ENCODE measurements at regions not wholly inside any gene's neighbourhood (a gene's known extent, or its start where the extent isn't known, plus 50 kb on each side); places are given as distances from the start of the nearest gene placed in this dataset.
"Not testable (repeated sequence)": the region's sequence is repeated elsewhere in the genome, so short reads cannot be mapped to it uniquely, and the experiment has no call there.

DNA sequence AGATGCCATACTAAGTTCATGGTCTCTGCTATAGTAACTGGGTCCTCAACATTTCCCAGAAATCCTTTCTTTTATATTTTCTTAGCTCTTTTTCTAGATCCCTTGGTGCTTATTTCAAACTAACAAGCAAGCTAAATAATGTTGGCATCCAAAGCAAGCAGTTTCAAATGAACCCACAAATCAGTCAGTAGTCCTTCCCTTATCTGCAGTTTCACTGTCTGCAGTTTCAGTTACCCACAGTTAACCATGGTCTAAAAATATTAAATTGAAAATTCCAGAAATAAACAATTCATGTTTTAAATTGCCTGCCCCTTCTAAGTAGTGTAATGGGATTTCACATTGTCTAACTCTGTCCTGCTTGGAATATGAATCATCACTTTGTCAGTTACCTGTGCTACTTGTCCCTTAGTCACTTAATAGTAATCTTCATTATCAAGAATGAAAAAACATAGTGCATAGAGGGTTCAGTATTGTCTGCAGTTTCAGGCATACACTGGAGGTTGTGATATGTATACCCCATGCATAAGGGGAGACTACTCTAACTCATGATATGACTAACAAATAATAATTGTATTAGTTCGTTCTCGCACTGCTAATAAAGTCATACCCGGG, 633.7 kb downstream of the MECOM start:
- in situ Hi-C loops (cut with MboI; ENCODE audit: low sequenced_read_pairs), result no loop called here

DNA sequence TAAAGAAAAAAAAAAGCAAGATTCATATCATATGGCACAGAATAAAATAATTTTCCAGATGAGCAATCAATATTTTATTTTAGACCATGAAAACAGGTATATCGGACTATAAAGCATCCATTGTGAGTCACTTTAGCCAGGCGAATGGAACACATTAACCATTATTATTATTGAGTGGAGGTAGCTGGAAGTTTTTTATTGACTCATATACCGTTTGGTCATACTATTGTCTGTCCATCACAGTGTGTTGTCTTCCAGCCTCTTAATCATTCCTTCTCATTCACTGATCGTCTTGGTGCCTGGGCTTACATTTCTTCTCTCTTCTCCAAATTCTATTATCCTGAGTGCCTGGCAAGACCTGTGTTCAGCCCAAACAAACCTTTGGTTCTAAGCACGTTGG, 634.8 kb downstream of the MECOM start:
- in situ Hi-C loops (cut with MboI; ENCODE audit: low sequenced_read_pairs), result no loop called here

DNA sequence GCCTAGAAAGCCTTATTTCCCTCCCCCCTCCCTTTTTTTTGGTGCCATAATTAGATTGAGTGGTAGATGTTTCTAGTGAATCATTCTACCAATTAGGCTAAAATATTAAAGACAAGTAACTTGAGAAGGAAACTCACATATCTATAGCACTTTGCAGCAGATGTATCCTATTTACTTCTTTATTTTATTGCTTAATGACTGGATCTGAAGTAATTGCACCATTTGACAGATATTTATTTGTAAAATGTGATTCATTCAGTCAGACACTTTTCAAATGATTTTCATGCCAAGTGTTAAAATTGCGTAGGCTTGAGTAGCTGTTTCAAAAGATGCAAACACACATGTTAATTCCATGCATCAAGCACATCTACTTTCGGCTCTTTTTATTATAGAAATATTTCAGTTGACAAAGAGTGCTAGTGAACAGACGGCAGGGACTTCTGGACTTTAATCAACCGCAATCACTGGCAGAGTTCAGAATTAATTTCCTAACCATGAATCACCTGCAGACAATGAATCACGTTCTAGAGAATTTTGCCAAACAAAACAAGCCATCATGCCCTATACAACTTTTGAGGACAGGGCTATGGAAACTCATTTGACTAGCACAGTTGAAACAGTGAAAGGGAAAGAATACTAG, 636.8 kb downstream of the MECOM start:
- in situ Hi-C loops (cut with MboI; ENCODE audit: low sequenced_read_pairs), result no loop called here

DNA sequence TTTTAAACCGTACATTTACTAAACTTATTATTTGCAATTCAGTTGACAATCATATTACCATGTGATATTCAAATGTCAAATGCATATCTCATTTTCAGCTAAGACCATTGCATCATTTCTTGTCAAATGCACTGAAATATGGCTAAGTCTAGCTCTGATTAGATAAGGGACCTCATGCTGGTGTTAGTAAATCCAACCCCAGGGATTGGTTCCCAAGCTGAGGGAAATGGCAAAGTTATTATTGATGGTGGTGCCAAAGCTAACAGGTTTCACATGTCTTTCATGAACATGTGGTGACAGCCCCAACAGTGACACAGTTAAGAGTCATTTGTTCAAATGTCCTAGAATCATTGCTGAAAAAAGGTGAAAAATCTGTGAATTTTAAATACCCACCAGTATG, 641.1 kb downstream of the MECOM start:
- in situ Hi-C loops (cut with MboI; ENCODE audit: low sequenced_read_pairs), result no loop called here

DNA sequence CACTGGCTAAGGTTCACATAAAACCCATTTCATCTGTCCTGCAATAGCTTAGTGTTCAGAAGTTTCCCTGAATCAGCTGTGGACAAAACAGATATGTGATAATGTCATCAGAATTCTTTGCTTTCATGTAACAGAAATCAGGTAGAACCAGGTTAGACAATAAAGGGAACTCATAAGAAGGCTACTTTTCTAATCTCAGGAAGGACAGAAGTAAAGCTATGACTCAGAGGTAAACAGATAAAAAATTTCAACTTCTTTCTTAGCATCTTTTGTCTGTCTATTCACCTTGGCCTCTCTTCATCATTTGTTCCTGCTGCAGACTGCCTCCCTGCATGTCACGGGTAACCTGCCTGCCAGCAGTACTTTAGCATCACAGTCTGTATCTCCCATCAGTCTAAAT, 643.1 kb downstream of the MECOM start:
- in situ Hi-C loops (cut with MboI; ENCODE audit: low sequenced_read_pairs), result no loop called here

DNA sequence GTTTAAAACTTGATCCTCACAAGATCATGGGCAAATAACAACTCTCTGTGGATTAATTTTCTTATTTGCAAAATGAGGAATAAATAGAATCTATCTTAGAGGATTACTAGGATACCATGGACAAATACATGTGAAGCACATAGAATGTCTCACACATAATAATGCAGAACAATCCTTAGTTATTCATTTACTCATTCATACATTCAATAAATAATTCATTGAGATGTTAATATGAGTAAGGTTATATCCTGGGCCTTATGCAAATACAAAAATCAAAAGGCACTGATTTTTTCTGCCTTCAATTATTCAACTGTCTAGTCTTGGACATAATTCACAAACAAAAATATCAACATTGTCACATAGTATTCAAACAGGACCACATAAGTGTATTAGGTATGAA, 654.1 kb downstream of the MECOM start:
- in situ Hi-C loops (cut with MboI; ENCODE audit: low sequenced_read_pairs), result no loop called here

DNA sequence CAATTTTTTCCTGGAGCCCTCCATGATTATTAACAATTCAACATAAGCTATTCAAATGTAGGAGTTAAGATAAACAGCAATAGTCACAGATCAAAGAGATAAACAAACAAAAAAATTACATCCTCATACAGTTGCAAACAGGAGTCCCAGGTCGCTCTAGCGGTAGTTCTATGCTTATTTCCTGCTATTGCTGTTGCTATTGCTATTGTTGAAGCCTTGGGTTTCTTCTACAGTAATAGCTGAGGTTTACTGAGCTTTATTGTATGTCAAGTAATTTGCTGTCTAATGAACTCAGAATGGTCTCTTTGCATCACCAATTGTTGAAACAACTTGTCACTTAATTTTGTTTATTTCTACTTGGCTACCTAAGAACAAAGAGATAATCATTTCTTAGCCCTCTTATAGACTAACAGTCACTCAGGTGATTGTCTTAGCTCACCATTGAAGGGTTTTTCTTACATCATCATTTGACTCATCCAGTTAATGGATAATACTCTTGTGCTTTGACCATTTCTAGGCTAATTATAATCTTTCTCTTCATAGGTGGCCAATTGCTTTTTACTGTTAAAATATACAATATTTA, 654.6 kb downstream of the MECOM start:
- in situ Hi-C loops (cut with MboI; ENCODE audit: low sequenced_read_pairs), result no loop called here

DNA sequence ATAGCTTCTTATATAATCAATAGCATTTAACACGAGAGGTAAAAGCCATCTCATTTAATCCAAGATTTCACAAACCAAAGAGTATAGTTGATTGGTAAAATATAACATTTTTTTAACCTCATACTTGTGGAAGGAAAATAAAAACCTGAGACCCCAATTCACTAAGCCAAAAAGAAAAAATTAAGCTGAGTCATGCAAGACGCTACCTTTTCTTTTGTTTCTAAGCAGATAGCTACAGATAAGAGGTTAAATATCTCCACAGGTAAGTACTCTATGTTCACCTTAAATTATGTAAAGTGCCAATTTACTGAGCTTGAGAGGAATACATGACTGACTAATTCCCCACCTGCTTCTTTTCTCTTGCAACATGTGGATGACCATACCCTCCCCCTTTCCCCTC, 656.4 kb downstream of the MECOM start:
- in situ Hi-C loops (cut with MboI; ENCODE audit: low sequenced_read_pairs), result no loop called here

DNA sequence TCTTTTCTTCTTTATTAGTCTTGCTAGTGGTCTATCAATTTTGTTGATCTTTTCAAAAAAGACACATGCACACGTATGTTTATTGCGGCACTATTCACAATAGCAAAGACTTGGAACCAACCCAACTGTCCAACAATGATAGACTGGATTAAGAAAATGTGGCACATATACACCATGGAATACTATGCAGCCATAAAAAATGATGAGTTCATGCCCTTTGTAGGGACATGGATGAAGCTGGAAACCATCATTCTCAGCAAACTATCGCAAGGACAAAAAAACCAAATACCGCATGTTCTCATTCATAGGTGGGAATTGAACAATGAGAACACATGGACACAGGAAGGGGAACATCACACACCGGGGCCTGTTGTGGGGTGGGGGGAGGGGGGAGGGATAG, 657.1 kb downstream of the MECOM start:
- in situ Hi-C loops (cut with MboI; ENCODE audit: low sequenced_read_pairs), result not testable (repeated sequence)

DNA sequence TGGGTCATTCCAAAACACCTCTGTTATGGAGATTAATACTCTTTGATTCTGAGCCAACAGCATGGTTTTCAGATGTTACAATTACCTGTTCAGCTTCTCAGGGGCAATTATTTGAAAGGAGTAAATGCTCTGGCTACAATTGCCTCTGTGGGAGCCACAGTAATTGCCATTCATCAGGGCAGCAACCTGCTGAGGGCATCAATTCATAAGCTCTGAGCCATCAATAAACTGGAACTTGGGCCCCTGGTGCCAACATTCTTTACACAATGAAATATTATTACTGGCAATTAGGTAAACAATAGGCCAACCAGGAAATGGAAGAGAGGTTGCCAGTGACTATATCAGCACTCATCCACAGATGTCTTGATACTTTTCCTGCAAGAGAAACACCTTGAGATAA, 660.8 kb downstream of the MECOM start:
- in situ Hi-C loops (cut with MboI; ENCODE audit: low sequenced_read_pairs), result no loop called here

DNA sequence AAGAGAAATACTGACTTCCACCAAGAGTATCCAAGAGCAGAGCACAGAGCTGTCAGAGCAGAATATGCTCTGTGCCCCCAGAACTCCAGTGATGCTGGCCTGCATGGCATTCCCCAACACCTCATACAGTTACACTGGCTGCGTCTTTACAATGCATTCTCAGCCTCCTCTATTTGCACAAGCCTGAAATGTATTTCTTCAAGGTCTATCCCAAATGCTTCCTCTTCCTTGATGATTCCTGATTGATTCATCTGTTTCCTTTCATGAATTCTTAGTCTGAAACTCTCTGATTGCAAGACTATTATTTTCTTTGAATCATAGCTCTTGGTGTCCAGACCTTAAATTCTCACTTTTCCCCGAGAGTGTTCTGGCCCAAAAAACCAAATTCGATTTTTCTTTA, 664.7 kb downstream of the MECOM start:
- in situ Hi-C loops (cut with MboI; ENCODE audit: low sequenced_read_pairs), result no loop called here

DNA sequence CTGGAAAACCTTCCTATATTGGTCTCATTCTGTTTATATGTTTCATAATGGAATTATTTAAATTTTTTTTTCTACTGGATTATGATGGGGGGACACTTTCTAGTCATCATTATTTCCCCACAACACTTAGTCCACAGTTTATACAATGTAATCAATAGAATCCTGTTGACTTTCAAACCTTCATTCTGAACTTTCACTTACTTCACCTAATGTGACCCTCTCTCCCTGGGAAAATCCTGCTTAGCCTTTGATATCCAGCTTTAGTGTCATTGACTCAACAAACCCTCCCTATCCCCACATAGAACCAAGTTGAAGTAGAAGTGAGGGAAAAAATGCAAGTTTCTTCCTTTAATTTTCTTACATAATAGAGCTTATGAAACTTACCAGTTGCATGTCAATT, 666.0 kb downstream of the MECOM start:
- in situ Hi-C loops (cut with MboI; ENCODE audit: low sequenced_read_pairs), result no loop called here

DNA sequence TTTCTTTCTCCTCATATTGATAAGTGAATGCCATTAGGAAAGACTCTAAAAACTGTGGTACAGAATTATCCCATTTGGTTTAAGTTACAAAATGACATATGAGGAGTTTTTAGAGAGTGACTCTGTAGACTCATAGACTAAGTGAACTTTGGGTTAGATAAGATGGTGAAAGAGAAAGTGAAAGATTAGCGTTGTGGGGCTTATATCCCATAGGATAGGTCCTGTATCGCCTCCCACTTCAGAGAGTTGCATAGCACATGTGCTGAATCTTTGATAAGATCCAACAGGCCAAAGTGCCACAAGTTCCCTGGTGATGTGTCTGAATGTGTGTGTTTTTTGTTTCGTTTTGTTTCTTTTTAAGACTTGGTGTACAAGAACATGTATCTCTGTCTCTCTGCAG, 666.9 kb downstream of the MECOM start:
- in situ Hi-C loops (cut with MboI; ENCODE audit: low sequenced_read_pairs), result no loop called here

DNA sequence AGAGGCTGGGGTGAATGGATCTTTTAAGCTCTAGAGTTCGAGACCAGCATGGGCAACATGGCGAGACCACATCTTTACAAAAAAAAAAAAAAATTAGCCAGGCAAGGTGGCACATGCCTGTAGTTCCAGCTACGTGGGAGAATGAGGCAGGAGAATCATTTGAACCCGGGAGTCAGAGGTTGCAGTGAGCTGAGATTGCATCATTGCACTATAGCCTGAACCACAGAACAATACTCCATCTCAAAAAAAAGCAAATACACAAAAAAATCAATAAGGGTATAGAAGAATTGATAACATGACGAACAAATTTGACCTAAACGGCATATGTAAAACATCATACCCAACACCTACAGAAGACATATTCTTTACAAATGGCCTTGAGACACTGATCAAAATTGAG, 668.4 kb downstream of the MECOM start:
- in situ Hi-C loops (cut with MboI; ENCODE audit: low sequenced_read_pairs), result no loop called here

DNA sequence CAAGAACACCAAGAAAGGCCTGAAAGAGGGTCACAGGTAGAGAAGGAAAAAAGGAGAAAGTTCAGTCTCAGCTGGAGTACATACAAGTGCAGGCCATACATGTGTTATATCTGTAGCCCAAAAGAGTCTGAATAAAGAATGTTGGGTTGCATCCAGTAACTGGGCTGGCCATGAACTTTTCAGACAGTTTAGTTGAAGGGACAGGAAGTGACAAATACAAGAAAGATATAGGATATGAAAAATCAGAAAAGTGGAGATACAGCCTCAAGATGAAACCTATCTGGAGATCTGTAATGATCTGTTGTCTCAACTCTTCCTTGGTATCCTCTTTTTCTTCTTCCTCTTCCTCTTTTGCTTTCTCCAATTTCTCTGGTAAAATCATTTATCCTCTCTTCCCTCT, 671.7 kb downstream of the MECOM start:
- in situ Hi-C loops (cut with MboI; ENCODE audit: low sequenced_read_pairs), result no loop called here

DNA sequence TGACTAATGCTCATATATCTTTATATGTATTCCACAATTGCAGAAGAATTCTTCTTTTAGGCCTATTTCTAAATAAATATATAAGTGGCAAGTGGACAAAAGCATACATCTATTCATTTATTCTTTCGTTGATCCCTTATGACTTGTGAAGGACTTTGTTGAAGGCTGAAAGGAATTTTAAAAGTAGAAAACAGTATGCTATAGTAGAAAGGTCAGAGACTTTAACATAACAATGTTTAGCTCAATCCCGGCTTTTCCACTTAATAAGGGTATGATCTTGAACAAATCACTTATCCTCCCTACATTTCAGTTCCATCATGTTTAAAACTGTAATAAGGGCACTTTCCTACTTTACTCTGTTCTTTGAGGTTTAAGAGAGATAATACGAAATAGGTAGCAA, 672.9 kb downstream of the MECOM start:
- in situ Hi-C loops (cut with MboI; ENCODE audit: low sequenced_read_pairs), result no loop called here

DNA sequence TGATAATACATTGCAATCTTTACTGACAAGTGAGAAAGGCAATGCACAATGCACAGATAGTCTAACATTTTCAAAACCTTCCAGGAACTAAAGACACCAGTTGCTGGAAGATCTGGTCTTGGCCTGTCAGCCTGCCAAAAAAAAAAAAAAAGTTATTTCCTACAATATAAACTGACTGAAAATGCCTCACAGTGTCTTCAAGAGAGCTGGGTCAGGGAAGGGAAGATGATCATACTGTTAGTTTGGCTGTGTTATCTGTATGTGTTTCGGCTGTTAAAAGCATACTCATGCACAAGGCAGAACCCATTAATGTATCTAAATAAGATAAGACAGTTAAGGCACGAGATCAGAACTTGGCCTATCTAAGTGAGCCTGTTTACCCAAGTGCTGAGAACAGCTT, 673.4 kb downstream of the MECOM start:
- in situ Hi-C loops (cut with MboI; ENCODE audit: low sequenced_read_pairs), result no loop called here

DNA sequence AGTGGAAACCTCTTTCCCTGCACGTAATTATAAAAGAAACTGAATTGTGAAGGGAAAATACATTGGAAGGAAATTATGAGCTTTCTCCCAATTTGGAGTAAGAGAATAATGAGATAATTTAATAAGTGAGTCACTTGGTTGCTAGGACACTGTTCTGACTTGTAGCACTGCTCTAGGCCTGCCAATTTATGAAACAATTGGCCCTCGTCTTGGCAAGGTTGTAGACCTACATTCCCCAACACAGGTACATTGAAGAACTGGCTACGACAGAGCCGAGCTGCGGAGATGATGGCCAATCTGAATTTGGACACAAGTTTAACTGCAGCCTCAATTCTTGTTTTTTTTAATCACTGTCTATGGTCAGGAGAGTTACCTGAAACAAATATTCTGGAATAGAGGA, 674.1 kb downstream of the MECOM start:
- in situ Hi-C loops (cut with MboI; ENCODE audit: low sequenced_read_pairs), result no loop called here

DNA sequence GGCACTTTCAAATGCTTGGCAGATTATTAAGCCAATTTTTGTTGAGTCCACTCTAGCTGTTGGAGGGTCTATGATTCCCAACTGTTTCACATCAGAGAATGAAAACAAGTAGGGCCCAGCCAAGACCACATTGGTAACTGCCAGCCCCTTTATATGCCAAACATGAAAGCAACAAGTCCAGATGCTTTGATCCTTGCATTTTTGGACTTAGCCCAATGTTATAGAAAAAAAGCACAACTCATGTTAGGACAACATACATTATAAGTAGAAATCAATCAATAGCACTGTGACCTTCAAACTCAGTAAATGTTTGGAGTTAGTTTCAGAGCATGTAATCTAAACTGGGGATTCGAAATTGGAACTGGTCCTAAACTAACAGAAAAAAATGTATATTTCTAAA, 674.7 kb downstream of the MECOM start:
- in situ Hi-C loops (cut with MboI; ENCODE audit: low sequenced_read_pairs), result no loop called here

DNA sequence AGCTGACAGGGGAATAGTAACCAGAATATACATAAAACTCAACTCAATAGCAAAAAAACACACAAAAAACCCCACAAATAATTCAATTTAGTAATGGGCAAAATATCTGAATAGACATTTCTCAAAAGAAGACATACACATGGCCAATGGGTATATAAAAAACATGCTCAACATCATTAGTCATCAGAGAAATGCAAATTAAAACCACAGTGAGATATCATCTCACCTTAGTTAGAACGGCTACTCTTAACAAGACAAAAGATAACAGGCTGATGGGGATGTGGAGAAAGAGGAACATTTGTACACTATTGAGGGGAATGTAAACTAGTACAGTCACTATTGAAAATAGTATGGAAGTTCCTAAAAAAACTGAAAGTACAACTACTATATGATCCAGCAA, 678.6 kb downstream of the MECOM start:
- in situ Hi-C loops (cut with MboI; ENCODE audit: low sequenced_read_pairs), result no loop called here

DNA sequence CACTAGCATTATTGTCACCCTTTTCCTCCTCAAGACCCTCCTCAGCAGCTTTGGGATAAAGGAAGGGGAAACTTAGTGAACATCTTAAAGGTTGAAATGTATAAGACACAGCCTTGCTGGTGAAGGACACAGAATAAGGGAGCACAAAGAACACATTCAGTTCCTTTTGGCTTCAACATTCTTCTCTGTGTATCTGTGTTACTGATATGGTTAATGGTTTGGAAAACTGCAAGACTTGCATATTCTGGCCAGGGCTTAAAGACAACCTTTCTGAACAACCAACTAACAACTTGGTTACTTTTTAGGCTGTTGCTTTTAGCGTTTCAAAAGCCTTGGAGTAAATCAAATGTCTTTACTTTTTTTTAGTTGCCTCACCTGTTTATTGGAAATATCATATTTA, 680.5 kb downstream of the MECOM start:
- in situ Hi-C loops (cut with MboI; ENCODE audit: low sequenced_read_pairs), result no loop called here

DNA sequence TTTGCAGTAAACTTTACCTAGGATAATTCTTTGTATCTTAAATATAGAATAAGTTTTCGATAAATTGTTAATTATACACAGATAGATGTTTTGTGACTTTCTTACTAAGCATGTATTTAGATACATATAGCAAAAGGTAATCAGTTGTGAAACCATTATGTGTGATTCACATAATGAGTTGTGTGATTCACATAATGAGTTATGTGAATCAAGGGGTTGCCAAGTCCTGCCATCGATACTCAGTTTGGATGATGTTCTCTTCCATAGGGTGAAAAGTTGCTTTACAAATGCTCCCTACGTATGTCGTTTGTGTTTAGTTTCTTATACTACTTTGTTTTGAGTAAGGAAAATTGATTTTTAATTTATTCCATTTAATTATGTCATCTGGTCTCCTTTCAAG, 682.1 kb downstream of the MECOM start:
- in situ Hi-C loops (cut with MboI; ENCODE audit: low sequenced_read_pairs), result no loop called here
